Neural cell (in vitro differentiated cells): ENCODE measurements at regions not wholly inside any gene's neighbourhood (a gene's known extent, or its start where the extent isn't known, plus 50 kb on each side); places are given as distances from the start of the nearest gene placed in this dataset.

Source experiments
- CTCF ChIP-seq: fragments of 450-650 bp; IDR thresholded peaks from 2 replicates; pipeline ENCODE4 v1.5.1; 2014; ENCODE audit warnings: antibody characterized with exemption, mild to moderate bottlenecking, moderate library complexity; ENCODE audit not compliant: poor library complexity, severe bottlenecking
- EP300 ChIP-seq: fragments of 450-650 bp; conservative IDR thresholded peaks from 2 replicates; pipeline ENCODE4 v1.6.1; 2014; ENCODE audit warnings: antibody characterized with exemption, mild to moderate bottlenecking, moderate library complexity; ENCODE audit not compliant: poor library complexity, severe bottlenecking
- EZH2 ChIP-seq: fragments of 200-600, 300-800 bp; shearing (Covaris generic), sonication (generic); IDR thresholded peaks from 2 replicates; pipeline ENCODE4 v1.6.1; 2014; ENCODE audit warnings: antibody characterized with exemption, low read length, borderline replicate concordance, mild to moderate bottlenecking; ENCODE audit not compliant: insufficient read depth, poor library complexity, severe bottlenecking
- POLR2AphosphoS5 ChIP-seq: IDR thresholded peaks from 2 replicates; pipeline ENCODE4 v1.6.1; 2012
- RAD21 ChIP-seq: fragments of 450-650 bp; conservative IDR thresholded peaks from 2 replicates; pipeline ENCODE4 v1.6.1; 2014; ENCODE audit warnings: antibody characterized with exemption, mild to moderate bottlenecking, moderate library complexity
- REST ChIP-seq: IDR thresholded peaks from 2 replicates; pipeline ENCODE4 v1.6.1; 2012; ENCODE audit warnings: borderline replicate concordance
- SMC3 ChIP-seq: fragments of 450-650 bp; conservative IDR thresholded peaks from 2 replicates; pipeline ENCODE4 v1.6.1; 2014; ENCODE audit warnings: antibody characterized with exemption, mild to moderate bottlenecking, moderate library complexity; ENCODE audit not compliant: poor library complexity
- TAF1 ChIP-seq: IDR thresholded peaks from 2 replicates; pipeline ENCODE4 v1.6.1; 2012; ENCODE audit warnings: low read depth

DNA sequence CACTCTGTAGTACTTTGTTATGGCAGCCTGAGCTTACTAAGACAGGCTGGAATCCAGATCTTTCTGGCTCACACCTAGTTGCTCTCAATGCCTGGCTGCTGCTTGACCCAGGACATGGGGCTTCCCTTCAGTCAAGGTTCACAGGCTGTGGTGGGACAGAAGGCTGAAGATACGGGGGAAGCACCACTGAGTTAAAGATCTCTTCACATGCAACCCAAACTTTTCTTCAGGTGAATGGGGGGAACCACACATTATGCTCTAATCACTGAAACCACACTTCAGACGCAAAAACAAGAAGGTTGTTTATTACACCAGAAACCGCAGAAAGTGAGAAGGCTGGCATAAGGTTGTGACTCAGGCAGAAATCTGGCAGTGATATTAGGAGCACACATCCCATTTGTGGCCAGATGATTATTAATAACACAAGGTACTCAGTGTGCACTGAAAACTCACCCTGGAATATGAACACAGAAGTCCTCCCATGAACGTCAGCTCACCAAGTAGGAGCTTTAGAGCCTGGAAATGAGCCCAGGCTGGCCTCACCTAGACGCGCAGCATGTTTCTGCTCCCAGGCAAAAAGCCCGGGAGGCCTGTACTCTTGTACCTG is 230.5 kb upstream of the CHRNA7 start:
- TF ChIP-seq EP300, result no peak
- TF ChIP-seq POLR2AphosphoS5, result no peak
- no peak for TF ChIP-seq CTCF
- TF ChIP-seq EZH2, result no peak
- TF ChIP-seq RAD21, result no peak
- no peak for TF ChIP-seq TAF1
- no peak for TF ChIP-seq REST
- TF ChIP-seq SMC3, result no peak
